IPS-18a (cell line): ENCODE measurements at regions not wholly inside any gene's neighbourhood (a gene's known extent, or its start where the extent isn't known, plus 50 kb on each side); places are given as distances from the start of the nearest gene placed in this dataset.

Experiments used
- H3K27ac ChIP-seq: one replicate; pipeline ENCODE4 v1.5.1; 2013; ENCODE audit warnings: low read length
- H3K27me3 ChIP-seq: one replicate; pipeline ENCODE4 v1.6.1; 2013; ENCODE audit warnings: mild to moderate bottlenecking, low read length; ENCODE audit not compliant: control insufficient read depth, insufficient read depth
- H3K36me3 ChIP-seq: one replicate; pipeline ENCODE4 v1.6.1; 2013; ENCODE audit warnings: low read depth, low read length; ENCODE audit not compliant: control insufficient read depth
- H3K4me1 ChIP-seq: one replicate; pipeline ENCODE4 v1.6.1; 2013; ENCODE audit warnings: low read depth, low read length; ENCODE audit not compliant: control insufficient read depth
- H3K4me3 ChIP-seq: one replicate; pipeline ENCODE4 v1.5.1; 2013; ENCODE audit warnings: low read length
- H3K9ac ChIP-seq: one replicate; pipeline ENCODE4 v1.6.1; 2013; ENCODE audit warnings: mild to moderate bottlenecking, low read length, moderate library complexity
- H3K9me3 ChIP-seq: one replicate; pipeline ENCODE4 v1.6.1; 2013; ENCODE audit warnings: low read depth, low read length; ENCODE audit not compliant: control insufficient read depth

- Histone ChIP-seq H3K9me3 (no peaks in the 10 kb centered on the region), H3K9ac (no peak overlapping the region), H3K27me3 (no peaks in the 10 kb centered on the region), H3K4me1 (no peaks in the 10 kb centered on the region), H3K36me3 (no peaks in the 10 kb centered on the region), H3K27ac (no peak overlapping the region), H3K4me3 (no peak overlapping the region)
These were observed 178.1 kb upstream of the CPEB2 start for GRCh38 chr4:14824189-14824588.

GRCh38 chr4:14827111-14827510 is 175.2 kb upstream of the CPEB2 start:
- Histone ChIP-seq H3K27ac (no peak overlapping the region), H3K9me3 (no peaks in the 10 kb centered on the region), H3K27me3 (no peaks in the 10 kb centered on the region), H3K36me3 (no peaks in the 10 kb centered on the region), H3K4me3 (no peak overlapping the region), H3K4me1 (no peaks in the 10 kb centered on the region), H3K9ac (no peak overlapping the region)

- H3K9me3 ChIP-seq, result no peaks in the 10 kb centered on the region
- no peaks in the 10 kb centered on the region for H3K27me3 ChIP-seq
- no peak overlapping the region for H3K9ac ChIP-seq
- H3K4me3 ChIP-seq, result no peak overlapping the region
- no peak overlapping the region for H3K27ac ChIP-seq
- H3K36me3 ChIP-seq, result no peaks in the 10 kb centered on the region
- no peaks in the 10 kb centered on the region for H3K4me1 ChIP-seq
These were observed 172.5 kb upstream of the CPEB2 start for GRCh38 chr4:14829795-14830194.

GRCh38 chr4:14831416-14831815 is 170.9 kb upstream of the CPEB2 start:
- no peak overlapping the region for H3K27ac ChIP-seq
- no peaks in the 10 kb centered on the region for H3K36me3 ChIP-seq
- H3K27me3 ChIP-seq, result no peaks in the 10 kb centered on the region
- no peaks in the 10 kb centered on the region for H3K4me1 ChIP-seq
- H3K9me3 ChIP-seq, result no peaks in the 10 kb centered on the region
- H3K9ac ChIP-seq, result no peak overlapping the region
- H3K4me3 ChIP-seq, result no peak overlapping the region

- Histone ChIP-seq H3K4me1 (no peaks in the 10 kb centered on the region), H3K36me3 (no peaks in the 10 kb centered on the region), H3K9ac (no peak overlapping the region), H3K9me3 (no peaks in the 10 kb centered on the region), H3K27me3 (no peaks in the 10 kb centered on the region), H3K27ac (no peak overlapping the region), H3K4me3 (no peak overlapping the region)
These were observed 169.2 kb upstream of the CPEB2 start for GRCh38 chr4:14833053-14833452.

- Histone ChIP-seq H3K9ac (no peak overlapping the region), H3K9me3 (no peaks in the 10 kb centered on the region), H3K27me3 (no peaks in the 10 kb centered on the region), H3K36me3 (no peaks in the 10 kb centered on the region), H3K4me3 (no peak overlapping the region), H3K27ac (no peak overlapping the region), H3K4me1 (no peaks in the 10 kb centered on the region)
These were observed 167.9 kb upstream of the CPEB2 start for GRCh38 chr4:14834382-14834781.

- Histone ChIP-seq H3K27ac (no peak overlapping the region), H3K4me1 (no peaks in the 10 kb centered on the region), H3K9ac (no peak overlapping the region), H3K27me3 (no peaks in the 10 kb centered on the region), H3K4me3 (no peak overlapping the region), H3K36me3 (no peaks in the 10 kb centered on the region), H3K9me3 (no peaks in the 10 kb centered on the region)
These were observed 167.0 kb upstream of the CPEB2 start for GRCh38 chr4:14835288-14835687.

- Histone ChIP-seq H3K36me3 (no peaks in the 10 kb centered on the region), H3K9ac (no peak overlapping the region), H3K27ac (no peak overlapping the region), H3K27me3 (no peaks in the 10 kb centered on the region), H3K4me1 (no peaks in the 10 kb centered on the region), H3K4me3 (no peak overlapping the region), H3K9me3 (no peaks in the 10 kb centered on the region)
These were observed 166.4 kb upstream of the CPEB2 start for GRCh38 chr4:14835708-14836425.

GRCh38 chr4:14837860-14838259 is 164.4 kb upstream of the CPEB2 start:
- Histone ChIP-seq H3K27me3 (no peaks in the 10 kb centered on the region), H3K4me3 (no peak overlapping the region), H3K9ac (no peak overlapping the region), H3K9me3 (no peaks in the 10 kb centered on the region), H3K4me1 (no peaks in the 10 kb centered on the region), H3K36me3 (no peaks in the 10 kb centered on the region), H3K27ac (no peak overlapping the region)

- no peaks in the 10 kb centered on the region for H3K36me3 ChIP-seq
- H3K27ac ChIP-seq, result no peak overlapping the region
- H3K4me3 ChIP-seq, result no peak overlapping the region
- no peaks in the 10 kb centered on the region for H3K27me3 ChIP-seq
- no peaks in the 10 kb centered on the region for H3K9me3 ChIP-seq
- no peak overlapping the region for H3K9ac ChIP-seq
- no peaks in the 10 kb centered on the region for H3K4me1 ChIP-seq
These were observed 160.2 kb upstream of the CPEB2 start for GRCh38 chr4:14841801-14842768.

- no peak overlapping the region for H3K27ac ChIP-seq
- H3K36me3 ChIP-seq, result no peaks in the 10 kb centered on the region
- H3K9ac ChIP-seq, result no peak overlapping the region
- H3K9me3 ChIP-seq, result no peaks in the 10 kb centered on the region
- H3K4me1 ChIP-seq, result no peaks in the 10 kb centered on the region
- no peak overlapping the region for H3K4me3 ChIP-seq
- H3K27me3 ChIP-seq, result no peaks in the 10 kb centered on the region
These were observed 159.2 kb upstream of the CPEB2 start for GRCh38 chr4:14842964-14843630.
